Epithelial cell of esophagus (primary cell): ENCODE measurements at regions not wholly inside any gene's neighbourhood (a gene's known extent, or its start where the extent isn't known, plus 50 kb on each side); places are given as distances from the start of the nearest gene placed in this dataset.

Experiments
- DNase-seq: peaks from one replicate; pipeline ENCODE4 v3.0.0; 2010; ENCODE audit warnings: low read depth
- H3K4me3 ChIP-seq: 2 replicates; pipeline ENCODE4 v1.5.1; 2011; ENCODE audit warnings: mild to moderate bottlenecking, low read length, control low read depth
- CTCF ChIP-seq: IDR thresholded peaks from 2 replicates; pipeline ENCODE4 v1.5.1; 2011; ENCODE audit warnings: low read depth, mild to moderate bottlenecking, low read length, control low read depth, inconsistent platforms; ENCODE audit not compliant: insufficient read depth; ENCODE audit errors: missing control alignments

GRCh38 chrX:138034136-138034535 is 468.2 kb downstream of the ZIC3 start:
- DNase-seq: no peak
- no peak for TF ChIP-seq CTCF
- H3K4me3 ChIP-seq: no peak overlapping the region

GRCh38 chrX:138037548-138037947 is 471.6 kb downstream of the ZIC3 start:
- no peak for DNase-seq
- TF ChIP-seq CTCF: no peak
- no peak overlapping the region for H3K4me3 ChIP-seq

- no peak overlapping the region for H3K4me3 ChIP-seq
- no peak for DNase-seq
- TF ChIP-seq CTCF: no peak
Observed at GRCh38 chrX:138057883-138058282, 492.0 kb downstream of the ZIC3 start.

GRCh38 chrX:138058931-138059330 is 493.0 kb downstream of the ZIC3 start:
- H3K4me3 ChIP-seq: no peak overlapping the region
- TF ChIP-seq CTCF: no peak
- no peak for DNase-seq

- no peak for DNase-seq
- H3K4me3 ChIP-seq: no peak overlapping the region
- TF ChIP-seq CTCF: no peak
Observed at GRCh38 chrX:138067415-138067814, 501.5 kb downstream of the ZIC3 start.

GRCh38 chrX:138073626-138074025 is 507.7 kb downstream of the ZIC3 start:
- no peak for TF ChIP-seq CTCF
- no peak overlapping the region for H3K4me3 ChIP-seq
- DNase-seq: no peak

GRCh38 chrX:138082251-138082650 is 516.3 kb downstream of the ZIC3 start:
- DNase-seq: no peak
- no peak overlapping the region for H3K4me3 ChIP-seq

More at GRCh38 chrX:138082251-138082650, 516.3 kb downstream of the ZIC3 start:
- TF ChIP-seq CTCF: no peak
